OCI-LY3 (cell line): ENCODE measurements at regions not wholly inside any gene's neighbourhood (a gene's known extent, or its start where the extent isn't known, plus 50 kb on each side); places are given as distances from the start of the nearest gene placed in this dataset.
"Not testable (repeated sequence)": the region's sequence is repeated elsewhere in the genome, so short reads cannot be mapped to it uniquely, and the experiment has no call there.

Experiments used
- H2AFZ ChIP-seq: fragments of 200-600, 300-600 bp; shearing (Covaris generic); 2 replicates; pipeline ENCODE4 v1.6.0; 2014; ENCODE audit warnings: antibody characterized with exemption, low read depth, low read length
- H3K27ac ChIP-seq: fragments of 200-600, 300-600 bp; sonication (generic); 2 replicates; pipeline ENCODE4 v1.5.1; 2014; ENCODE audit warnings: mild to moderate bottlenecking, low read length, moderate library complexity, mixed read lengths
- H3K27me3 ChIP-seq: fragments of 200-600, 300-600 bp; sonication (generic); 2 replicates; pipeline ENCODE4 v1.6.1; 2014; ENCODE audit warnings: low read depth, low read length, mixed read lengths
- H3K36me3 ChIP-seq: fragments of 200-600, 300-600 bp; sonication (generic); replicated peaks from 2 replicates; pipeline ENCODE3; 2014; ENCODE audit warnings: low read depth, low read length, mixed read lengths
- H3K4me1 ChIP-seq: fragments of 300-600, 200-600 bp; sonication (generic); 2 replicates; pipeline ENCODE4 v1.6.1; 2014; ENCODE audit warnings: low read length, mixed read lengths
- H3K4me2 ChIP-seq: fragments of 200-600, 300-600 bp; sonication (generic); 2 replicates; pipeline ENCODE4 v1.6.1; 2014; ENCODE audit warnings: low read length, mixed read lengths
- H3K4me3 ChIP-seq: fragments of 300-600, 200-600 bp; sonication (generic); 2 replicates; pipeline ENCODE4 v1.5.1; 2014; ENCODE audit warnings: antibody characterized with exemption, mild to moderate bottlenecking, low read length, moderate library complexity
- H3K79me2 ChIP-seq: fragments of 300-600, 200-600 bp; shearing (Covaris generic); 2 replicates; pipeline ENCODE4 v1.6.1; 2014; ENCODE audit warnings: mild to moderate bottlenecking, low read length, mixed read lengths
- H3K9ac ChIP-seq: fragments of 300-600, 200-600 bp; shearing (Covaris generic); 2 replicates; pipeline ENCODE4 v1.6.0; 2014; ENCODE audit warnings: mild to moderate bottlenecking, low read length, moderate library complexity
- H3K9me3 ChIP-seq: fragments of 200-600, 300-600 bp; shearing (Covaris generic); 2 replicates; pipeline ENCODE4 v1.6.1; 2014; ENCODE audit warnings: low read length, mixed read lengths; ENCODE audit not compliant: insufficient read depth
- H4K20me1 ChIP-seq: fragments of 200-600, 300-600 bp; sonication (generic); 2 replicates; pipeline ENCODE4 v1.6.1; 2016; ENCODE audit warnings: low read length, mixed read lengths; ENCODE audit not compliant: insufficient read depth
- CTCF ChIP-seq: fragments of 200-600, 300-600 bp; sonication (generic); IDR thresholded peaks from 2 replicates; pipeline ENCODE4 v1.5.1; 2014; ENCODE audit warnings: antibody characterized with exemption, low read length, low read depth
- EZH2phosphoT487 ChIP-seq: fragments of 200-600 bp; shearing (Covaris generic); IDR thresholded peaks from 2 replicates; pipeline ENCODE4 v1.6.1; 2018; ENCODE audit warnings: antibody characterized with exemption, mixed run types, low read depth

GRCh38 chr7:124250297-124251034, 217.6 kb upstream of the TMEM229A start:
- Histone ChIP-seq H3K27me3 (no peaks in the 10 kb centered on the region), H3K4me3 (no peak overlapping the region), H3K9ac (no peak overlapping the region), H3K27ac (no peak overlapping the region), H3K36me3 (no peaks in the 10 kb centered on the region), H3K4me2 (no peak overlapping the region; the same call in 1 of the 2 replicates), H2AFZ (no peak overlapping the region), H3K4me1 (peaks cover 9% of the 10 kb centered on the region; the same call in 1 of the 2 replicates), H3K9me3 (no peaks in the 10 kb centered on the region), H4K20me1 (no peaks in the 10 kb centered on the region), H3K79me2 (no peaks in the 10 kb centered on the region)
- TF ChIP-seq CTCF (no peak), EZH2phosphoT487 (no peak)

GRCh38 chr7:124247691-124248090, 214.8 kb upstream of the TMEM229A start:
- H3K79me2 ChIP-seq, result no peaks in the 10 kb centered on the region
- no peaks in the 10 kb centered on the region for H4K20me1 ChIP-seq
- peaks cover 9% of the 10 kb centered on the region; the same call in 1 of the 2 replicates for H3K4me1 ChIP-seq
- no peak overlapping the region for H3K9ac ChIP-seq
- no peak overlapping the region for H3K4me2 ChIP-seq
- no peaks in the 10 kb centered on the region for H3K36me3 ChIP-seq
- no peaks in the 10 kb centered on the region for H3K27me3 ChIP-seq
- no peak overlapping the region for H3K4me3 ChIP-seq
- TF ChIP-seq EZH2phosphoT487 (no peak), CTCF (no peak)
- no peak overlapping the region for H2AFZ ChIP-seq
- H3K9me3 ChIP-seq, result no peaks in the 10 kb centered on the region
- H3K27ac ChIP-seq, result no peak overlapping the region

GRCh38 chr7:124246262-124246863, 213.5 kb upstream of the TMEM229A start:
- no peaks in the 10 kb centered on the region for H4K20me1 ChIP-seq
- H3K9ac ChIP-seq, result no peak overlapping the region
- no peaks in the 10 kb centered on the region for H3K9me3 ChIP-seq
- TF ChIP-seq CTCF (no peak), EZH2phosphoT487 (no peak)
- H3K79me2 ChIP-seq, result no peaks in the 10 kb centered on the region
- H3K36me3 ChIP-seq, result no peaks in the 10 kb centered on the region
- no peak overlapping the region for H3K4me2 ChIP-seq
- H3K27ac ChIP-seq, result no peak overlapping the region
- peaks cover 9% of the 10 kb centered on the region; the same call in 1 of the 2 replicates for H3K4me1 ChIP-seq
- no peaks in the 10 kb centered on the region for H3K27me3 ChIP-seq
- peak overlapping the region; percentile 39; the same call in 1 of the 2 replicates for H2AFZ ChIP-seq
- H3K4me3 ChIP-seq, result no peak overlapping the region

- H3K4me3 ChIP-seq, H3K9ac ChIP-seq, H3K79me2 ChIP-seq, H3K27me3 ChIP-seq, H3K27ac ChIP-seq, H3K9me3 ChIP-seq, H3K36me3 ChIP-seq, H4K20me1 ChIP-seq, H2AFZ ChIP-seq, H3K4me2 ChIP-seq, H3K4me1 ChIP-seq: not testable (repeated sequence)
These were observed 211.6 kb upstream of the TMEM229A start for GRCh38 chr7:124244469-124244868.
